H1 (cell line): ENCODE measurements at regions not wholly inside any gene's neighbourhood (a gene's known extent, or its start where the extent isn't known, plus 50 kb on each side); places are given as distances from the start of the nearest gene placed in this dataset.

Source experiments
- TF ChIP-seq, protein P1 (sequence below): fragments of 300-600 bp; sonication (generic); IDR thresholded peaks from 2 replicates; pipeline ENCODE4 v1.7.1; 2012; ENCODE audit warnings: low read length, moderate library complexity, mild to moderate bottlenecking, inconsistent platforms; ENCODE audit not compliant: insufficient replicate concordance

DNA sequence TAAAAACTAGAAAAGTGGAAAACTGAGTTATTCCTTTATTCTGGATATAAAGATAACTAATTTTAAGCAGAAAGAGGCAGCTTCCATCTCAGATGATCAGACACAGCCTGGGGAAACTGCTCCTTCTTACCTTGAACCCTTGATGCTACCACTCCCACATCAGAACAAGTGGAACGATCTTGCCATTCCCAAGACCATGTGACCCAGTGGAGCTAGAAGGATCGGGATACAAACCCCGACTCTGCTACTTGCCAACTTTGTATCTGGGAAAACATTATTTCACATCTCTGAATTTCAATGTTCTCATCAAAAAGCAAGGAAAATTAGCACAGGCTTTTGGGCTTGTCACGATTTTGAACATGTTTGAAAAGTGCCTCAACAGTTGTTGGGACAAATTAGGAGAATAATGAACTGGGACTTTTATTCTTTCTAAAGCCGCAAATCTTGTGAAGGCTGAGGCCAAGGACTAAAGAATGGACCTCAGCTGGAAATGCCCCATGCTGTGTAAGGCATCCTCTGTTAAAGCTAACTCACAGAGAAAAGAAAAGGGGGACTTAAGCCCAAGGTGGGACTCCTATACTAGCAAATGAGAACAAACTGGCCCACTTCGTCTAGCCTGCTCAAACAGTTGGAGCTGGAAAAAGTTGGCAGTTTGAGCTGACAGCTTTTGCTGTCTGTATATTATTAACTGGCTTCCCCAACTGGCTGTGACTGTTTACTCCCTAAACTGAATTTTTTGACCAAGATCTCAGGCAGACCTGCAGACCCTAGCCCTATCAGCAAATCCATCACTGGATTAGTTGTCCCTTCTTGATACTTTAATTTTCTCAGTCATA lies 552.3 kb downstream of the EFNA5 start (continued):
- TF ChIP-seq, protein P1, sequence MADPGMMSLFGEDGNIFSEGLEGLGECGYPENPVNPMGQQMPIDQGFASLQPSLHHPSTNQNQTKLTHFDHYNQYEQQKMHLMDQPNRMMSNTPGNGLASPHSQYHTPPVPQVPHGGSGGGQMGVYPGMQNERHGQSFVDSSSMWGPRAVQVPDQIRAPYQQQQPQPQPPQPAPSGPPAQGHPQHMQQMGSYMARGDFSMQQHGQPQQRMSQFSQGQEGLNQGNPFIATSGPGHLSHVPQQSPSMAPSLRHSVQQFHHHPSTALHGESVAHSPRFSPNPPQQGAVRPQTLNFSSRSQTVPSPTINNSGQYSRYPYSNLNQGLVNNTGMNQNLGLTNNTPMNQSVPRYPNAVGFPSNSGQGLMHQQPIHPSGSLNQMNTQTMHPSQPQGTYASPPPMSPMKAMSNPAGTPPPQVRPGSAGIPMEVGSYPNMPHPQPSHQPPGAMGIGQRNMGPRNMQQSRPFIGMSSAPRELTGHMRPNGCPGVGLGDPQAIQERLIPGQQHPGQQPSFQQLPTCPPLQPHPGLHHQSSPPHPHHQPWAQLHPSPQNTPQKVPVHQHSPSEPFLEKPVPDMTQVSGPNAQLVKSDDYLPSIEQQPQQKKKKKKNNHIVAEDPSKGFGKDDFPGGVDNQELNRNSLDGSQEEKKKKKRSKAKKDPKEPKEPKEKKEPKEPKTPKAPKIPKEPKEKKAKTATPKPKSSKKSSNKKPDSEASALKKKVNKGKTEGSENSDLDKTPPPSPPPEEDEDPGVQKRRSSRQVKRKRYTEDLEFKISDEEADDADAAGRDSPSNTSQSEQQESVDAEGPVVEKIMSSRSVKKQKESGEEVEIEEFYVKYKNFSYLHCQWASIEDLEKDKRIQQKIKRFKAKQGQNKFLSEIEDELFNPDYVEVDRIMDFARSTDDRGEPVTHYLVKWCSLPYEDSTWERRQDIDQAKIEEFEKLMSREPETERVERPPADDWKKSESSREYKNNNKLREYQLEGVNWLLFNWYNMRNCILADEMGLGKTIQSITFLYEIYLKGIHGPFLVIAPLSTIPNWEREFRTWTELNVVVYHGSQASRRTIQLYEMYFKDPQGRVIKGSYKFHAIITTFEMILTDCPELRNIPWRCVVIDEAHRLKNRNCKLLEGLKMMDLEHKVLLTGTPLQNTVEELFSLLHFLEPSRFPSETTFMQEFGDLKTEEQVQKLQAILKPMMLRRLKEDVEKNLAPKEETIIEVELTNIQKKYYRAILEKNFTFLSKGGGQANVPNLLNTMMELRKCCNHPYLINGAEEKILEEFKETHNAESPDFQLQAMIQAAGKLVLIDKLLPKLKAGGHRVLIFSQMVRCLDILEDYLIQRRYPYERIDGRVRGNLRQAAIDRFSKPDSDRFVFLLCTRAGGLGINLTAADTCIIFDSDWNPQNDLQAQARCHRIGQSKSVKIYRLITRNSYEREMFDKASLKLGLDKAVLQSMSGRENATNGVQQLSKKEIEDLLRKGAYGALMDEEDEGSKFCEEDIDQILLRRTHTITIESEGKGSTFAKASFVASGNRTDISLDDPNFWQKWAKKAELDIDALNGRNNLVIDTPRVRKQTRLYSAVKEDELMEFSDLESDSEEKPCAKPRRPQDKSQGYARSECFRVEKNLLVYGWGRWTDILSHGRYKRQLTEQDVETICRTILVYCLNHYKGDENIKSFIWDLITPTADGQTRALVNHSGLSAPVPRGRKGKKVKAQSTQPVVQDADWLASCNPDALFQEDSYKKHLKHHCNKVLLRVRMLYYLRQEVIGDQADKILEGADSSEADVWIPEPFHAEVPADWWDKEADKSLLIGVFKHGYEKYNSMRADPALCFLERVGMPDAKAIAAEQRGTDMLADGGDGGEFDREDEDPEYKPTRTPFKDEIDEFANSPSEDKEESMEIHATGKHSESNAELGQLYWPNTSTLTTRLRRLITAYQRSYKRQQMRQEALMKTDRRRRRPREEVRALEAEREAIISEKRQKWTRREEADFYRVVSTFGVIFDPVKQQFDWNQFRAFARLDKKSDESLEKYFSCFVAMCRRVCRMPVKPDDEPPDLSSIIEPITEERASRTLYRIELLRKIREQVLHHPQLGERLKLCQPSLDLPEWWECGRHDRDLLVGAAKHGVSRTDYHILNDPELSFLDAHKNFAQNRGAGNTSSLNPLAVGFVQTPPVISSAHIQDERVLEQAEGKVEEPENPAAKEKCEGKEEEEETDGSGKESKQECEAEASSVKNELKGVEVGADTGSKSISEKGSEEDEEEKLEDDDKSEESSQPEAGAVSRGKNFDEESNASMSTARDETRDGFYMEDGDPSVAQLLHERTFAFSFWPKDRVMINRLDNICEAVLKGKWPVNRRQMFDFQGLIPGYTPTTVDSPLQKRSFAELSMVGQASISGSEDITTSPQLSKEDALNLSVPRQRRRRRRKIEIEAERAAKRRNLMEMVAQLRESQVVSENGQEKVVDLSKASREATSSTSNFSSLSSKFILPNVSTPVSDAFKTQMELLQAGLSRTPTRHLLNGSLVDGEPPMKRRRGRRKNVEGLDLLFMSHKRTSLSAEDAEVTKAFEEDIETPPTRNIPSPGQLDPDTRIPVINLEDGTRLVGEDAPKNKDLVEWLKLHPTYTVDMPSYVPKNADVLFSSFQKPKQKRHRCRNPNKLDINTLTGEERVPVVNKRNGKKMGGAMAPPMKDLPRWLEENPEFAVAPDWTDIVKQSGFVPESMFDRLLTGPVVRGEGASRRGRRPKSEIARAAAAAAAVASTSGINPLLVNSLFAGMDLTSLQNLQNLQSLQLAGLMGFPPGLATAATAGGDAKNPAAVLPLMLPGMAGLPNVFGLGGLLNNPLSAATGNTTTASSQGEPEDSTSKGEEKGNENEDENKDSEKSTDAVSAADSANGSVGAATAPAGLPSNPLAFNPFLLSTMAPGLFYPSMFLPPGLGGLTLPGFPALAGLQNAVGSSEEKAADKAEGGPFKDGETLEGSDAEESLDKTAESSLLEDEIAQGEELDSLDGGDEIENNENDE: peak; percentile 87
